Amniotic stem cell (primary cell): ENCODE measurements at regions not wholly inside any gene's neighbourhood (a gene's known extent, or its start where the extent isn't known, plus 50 kb on each side); places are given as distances from the start of the nearest gene placed in this dataset.

ENCODE experiments used
- DNase-seq: peaks from one replicate; lab custom pipeline; 2025; lab: John Stamatoyannopoulos, UW

GRCh38 chr11:15584158-15584557 is 469.4 kb downstream of the INSC start:
- DNase-seq, result no peak

GRCh38 chr11:15585602-15586331 is 471.0 kb downstream of the INSC start:
- no peak for DNase-seq

GRCh38 chr11:15586741-15587473 is 472.2 kb downstream of the INSC start:
- no peak for DNase-seq

- no peak for DNase-seq
These were observed 474.4 kb downstream of the INSC start for GRCh38 chr11:15589070-15589626.

- DNase-seq, result no peak
These were observed 475.4 kb downstream of the INSC start for GRCh38 chr11:15590132-15590531.

GRCh38 chr11:15591112-15591537 is 476.4 kb downstream of the INSC start:
- DNase-seq, result no peak

- DNase-seq, result no peak
These were observed 479.9 kb downstream of the INSC start for GRCh38 chr11:15594607-15595006.

- DNase-seq, result no peak
These were observed 484.7 kb downstream of the INSC start for GRCh38 chr11:15599376-15599775.

GRCh38 chr11:15602047-15602446 is 487.3 kb downstream of the INSC start:
- DNase-seq, result no peak

GRCh38 chr11:15602785-15603567 is 488.3 kb downstream of the INSC start:
- no peak for DNase-seq

GRCh38 chr11:15605094-15605493 is 490.4 kb downstream of the INSC start:
- DNase-seq, result no peak

- DNase-seq, result no peak
These were observed 492.8 kb downstream of the INSC start for GRCh38 chr11:15607361-15608036.

- no peak for DNase-seq
These were observed 494.7 kb downstream of the INSC start for GRCh38 chr11:15609445-15609844.

- DNase-seq, result no peak
These were observed 496.2 kb downstream of the INSC start for GRCh38 chr11:15610881-15611280.

- no peak for DNase-seq
These were observed 498.5 kb downstream of the INSC start for GRCh38 chr11:15613251-15613650.

GRCh38 chr11:15613789-15614188 is 499.1 kb downstream of the INSC start:
- no peak for DNase-seq

GRCh38 chr11:15615398-15616096 is 500.8 kb downstream of the INSC start:
- DNase-seq, result no peak

- no peak for DNase-seq
These were observed 501.7 kb downstream of the INSC start for GRCh38 chr11:15616130-15617105.

GRCh38 chr11:15617126-15617525 is 502.4 kb downstream of the INSC start:
- DNase-seq, result no peak

- no peak for DNase-seq
These were observed 503.9 kb downstream of the INSC start for GRCh38 chr11:15618583-15619032.
